ENCODE measurements at regions not wholly inside any gene's neighbourhood (a gene's known extent, or its start where the extent isn't known, plus 50 kb on each side); places are given as distances from the start of the nearest gene placed in this dataset.

- H3K4me3 ChIP-seq (ENCODE audit: low read length) = no peak overlapping the region
- H3K4me1 ChIP-seq (ENCODE audit: control insufficient read depth, insufficient read depth, low read length) = peaks cover 26% of the 10 kb centered on the region
- H3K27me3 ChIP-seq (ENCODE audit: control insufficient read depth, insufficient read depth, low read length) = peaks cover 87% of the 10 kb centered on the region
- H3K36me3 ChIP-seq (ENCODE audit: insufficient read depth, low read length) = no peaks in the 10 kb centered on the region
- H3K4me2 ChIP-seq (ENCODE audit: low read length) = no peak overlapping the region
- no peak overlapping the region for H3K9ac ChIP-seq (ENCODE audit: low read depth, low read length)
- H3K9me3 ChIP-seq (replicated peaks; ENCODE audit: low read length) = no peaks in the 10 kb centered on the region
Observed at GRCh38 chr5:88144219-88145001, 124.2 kb downstream of the TMEM161B start.

DNA sequence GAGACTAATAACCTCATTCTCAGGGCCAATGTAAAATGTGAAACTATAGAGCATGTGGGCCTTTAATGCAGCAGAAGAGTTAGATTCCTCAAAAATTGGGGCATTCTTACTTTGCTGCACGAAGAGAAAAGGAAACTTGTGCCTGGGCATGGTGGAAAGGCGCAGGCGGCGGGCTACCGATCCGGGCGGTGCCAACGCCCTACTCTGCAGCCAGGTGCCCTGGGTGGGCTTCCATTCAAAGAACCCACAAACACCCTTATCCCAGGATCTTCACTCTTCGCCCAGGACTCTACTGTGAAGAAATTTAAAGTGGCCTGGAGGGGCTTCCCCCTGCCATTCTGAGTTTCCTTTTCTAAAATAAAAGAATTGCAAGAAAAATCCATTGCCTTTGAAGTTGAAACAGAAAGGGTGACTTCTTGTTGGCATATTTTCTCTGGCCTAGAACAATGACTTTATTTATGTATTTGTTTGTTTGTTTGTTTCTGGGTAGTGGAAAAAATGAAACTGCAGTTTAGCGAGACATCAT, 124.9 kb downstream of the TMEM161B start:
- Histone ChIP-seq H3K27me3 (ENCODE audit: control insufficient read depth, insufficient read depth, low read length) (peaks cover 87% of the 10 kb centered on the region), H3K4me3 (ENCODE audit: low read length) (peak overlapping the region; percentile 66), H3K9ac (ENCODE audit: low read depth, low read length) (no peak overlapping the region), H3K9me3 (replicated peaks; ENCODE audit: low read length) (no peaks in the 10 kb centered on the region), H3K4me2 (ENCODE audit: low read length) (peak overlapping the region; percentile 85), H3K36me3 (ENCODE audit: insufficient read depth, low read length) (no peaks in the 10 kb centered on the region), H3K4me1 (ENCODE audit: control insufficient read depth, insufficient read depth, low read length) (peaks cover 26% of the 10 kb centered on the region)

DNA sequence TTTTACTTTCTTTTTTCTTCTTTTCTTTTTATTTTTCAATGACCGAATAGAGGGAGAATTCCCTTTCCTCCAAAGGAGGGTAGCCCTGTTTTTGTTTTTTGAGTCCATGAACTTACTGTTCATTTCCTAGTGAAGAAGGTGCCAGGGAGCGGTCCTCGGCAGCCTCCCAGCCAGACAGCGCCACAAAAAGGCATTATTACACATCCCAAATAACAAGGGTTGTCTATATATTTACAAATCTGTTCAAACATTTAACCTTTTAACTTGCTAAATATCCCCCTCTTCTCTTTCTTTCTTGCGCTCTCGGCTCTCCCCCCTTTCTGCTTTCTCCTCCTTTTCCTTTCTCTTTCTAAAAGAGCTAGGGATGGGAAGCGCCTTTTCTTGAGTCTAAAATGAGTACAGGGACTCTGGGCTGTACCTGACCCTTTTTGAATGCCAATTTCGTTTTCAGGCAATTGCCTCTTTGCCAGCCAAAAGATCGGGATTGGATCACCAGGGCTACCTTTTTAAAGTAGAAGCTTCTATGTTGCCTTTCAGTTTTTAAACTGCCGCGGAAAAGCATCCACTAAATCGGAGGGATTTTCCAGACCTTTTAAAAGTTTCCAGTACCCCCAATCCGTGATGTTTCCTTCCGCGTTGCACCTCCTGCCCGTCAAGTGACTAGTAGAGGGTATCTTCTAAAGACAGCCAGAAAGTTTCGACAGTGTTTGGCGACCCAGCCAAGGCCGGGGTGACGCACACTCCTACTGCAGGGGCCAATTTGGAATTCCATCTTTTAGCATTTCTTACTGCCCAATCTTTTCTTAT, 125.6 kb downstream of the TMEM161B start:
- Histone ChIP-seq H3K36me3 (ENCODE audit: insufficient read depth, low read length) (no peaks in the 10 kb centered on the region), H3K4me3 (ENCODE audit: low read length) (peak overlapping the region; percentile 66), H3K4me2 (ENCODE audit: low read length) (peak overlapping the region; percentile 85), H3K4me1 (ENCODE audit: control insufficient read depth, insufficient read depth, low read length) (peaks cover 26% of the 10 kb centered on the region), H3K27me3 (ENCODE audit: control insufficient read depth, insufficient read depth, low read length) (peaks cover 81% of the 10 kb centered on the region), H3K9ac (ENCODE audit: low read depth, low read length) (no peak overlapping the region), H3K9me3 (replicated peaks; ENCODE audit: low read length) (no peaks in the 10 kb centered on the region)

DNA sequence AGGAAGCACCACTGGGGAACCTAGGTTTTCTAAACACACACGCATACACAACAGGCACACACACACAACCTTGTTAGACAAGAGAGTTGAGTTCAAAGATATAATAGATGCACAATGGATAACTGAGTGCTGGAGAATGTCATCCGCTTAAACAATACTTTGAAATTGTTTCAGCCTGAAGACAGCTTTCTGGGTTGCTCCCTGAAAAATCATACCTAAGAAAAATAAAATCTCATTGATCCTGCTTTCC, 126.1 kb downstream of the TMEM161B start:
- Histone ChIP-seq H3K4me1 (ENCODE audit: control insufficient read depth, insufficient read depth, low read length) (peaks cover 26% of the 10 kb centered on the region), H3K27me3 (ENCODE audit: control insufficient read depth, insufficient read depth, low read length) (peaks cover 76% of the 10 kb centered on the region), H3K36me3 (ENCODE audit: insufficient read depth, low read length) (no peaks in the 10 kb centered on the region), H3K4me2 (ENCODE audit: low read length) (peak overlapping the region; percentile 85), H3K9me3 (replicated peaks; ENCODE audit: low read length) (no peaks in the 10 kb centered on the region), H3K4me3 (ENCODE audit: low read length) (peak overlapping the region; percentile 66), H3K9ac (ENCODE audit: low read depth, low read length) (no peak overlapping the region)

DNA sequence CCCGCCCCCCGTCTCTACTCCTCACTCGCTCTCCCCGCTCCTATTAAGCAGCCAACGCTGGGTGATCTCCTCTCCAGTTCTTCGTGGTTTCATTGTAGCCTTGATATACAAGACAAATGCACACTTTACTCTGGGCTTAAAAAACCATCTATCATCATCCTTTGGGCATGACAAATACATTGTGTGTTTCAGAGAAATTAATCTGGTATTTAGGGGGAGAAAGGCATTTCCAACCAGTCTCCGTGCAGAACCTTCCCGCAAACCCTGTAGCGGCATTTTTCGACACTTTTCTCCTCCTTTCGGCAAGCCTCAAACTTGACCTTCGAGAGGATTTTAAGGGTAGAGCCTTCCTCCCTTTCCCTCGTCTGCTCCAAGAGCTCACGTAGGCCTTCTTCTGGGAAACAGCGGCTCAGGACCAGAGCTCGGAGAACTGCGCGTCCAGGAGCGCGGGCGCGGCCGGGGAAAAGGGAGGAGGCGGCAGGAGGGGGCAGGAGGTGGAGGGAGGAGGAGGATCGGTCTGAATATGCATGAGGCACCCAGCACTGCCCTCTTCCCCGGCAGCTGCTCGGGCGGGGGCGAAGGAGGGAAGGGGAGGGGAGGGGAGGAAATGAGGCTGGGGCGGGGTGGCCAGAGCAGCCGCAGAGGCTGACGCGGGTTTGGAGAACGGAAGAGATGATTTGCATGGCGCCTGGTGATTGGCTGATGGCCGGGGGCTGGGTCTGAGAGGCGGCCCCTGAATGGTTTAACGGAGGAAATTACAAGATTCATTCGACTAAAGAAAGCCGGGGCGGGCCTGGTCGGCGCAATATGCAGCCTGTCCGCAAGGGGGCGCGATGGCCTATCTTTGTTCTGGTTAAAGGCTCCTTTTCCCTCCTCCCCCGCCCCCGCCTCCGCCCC, 127.5 kb downstream of the TMEM161B start:
- Histone ChIP-seq H3K9me3 (replicated peaks; ENCODE audit: low read length) (no peaks in the 10 kb centered on the region), H3K4me1 (ENCODE audit: control insufficient read depth, insufficient read depth, low read length) (peaks cover 26% of the 10 kb centered on the region), H3K27me3 (ENCODE audit: control insufficient read depth, insufficient read depth, low read length) (peaks cover 72% of the 10 kb centered on the region), H3K4me3 (ENCODE audit: low read length) (peak overlapping the region; percentile 79), H3K36me3 (ENCODE audit: insufficient read depth, low read length) (no peaks in the 10 kb centered on the region), H3K9ac (ENCODE audit: low read depth, low read length) (peak overlapping the region; percentile 60), H3K4me2 (ENCODE audit: low read length) (peak overlapping the region; percentile 100)

- Histone ChIP-seq H3K9me3 (replicated peaks; ENCODE audit: low read length) (no peaks in the 10 kb centered on the region), H3K36me3 (ENCODE audit: insufficient read depth, low read length) (no peaks in the 10 kb centered on the region), H3K4me2 (ENCODE audit: low read length) (peak overlapping the region; percentile 100), H3K27me3 (ENCODE audit: control insufficient read depth, insufficient read depth, low read length) (peaks cover 67% of the 10 kb centered on the region), H3K4me1 (ENCODE audit: control insufficient read depth, insufficient read depth, low read length) (peaks cover 26% of the 10 kb centered on the region), H3K9ac (ENCODE audit: low read depth, low read length) (peak overlapping the region; percentile 60), H3K4me3 (ENCODE audit: low read length) (peak overlapping the region; percentile 79)
Observed at GRCh38 chr5:88140396-88140855, 128.2 kb downstream of the TMEM161B start.

- peaks cover 4% of the 10 kb centered on the region for H3K27me3 ChIP-seq (ENCODE audit: control insufficient read depth, insufficient read depth, low read length)
- H3K36me3 ChIP-seq (ENCODE audit: insufficient read depth, low read length) = no peaks in the 10 kb centered on the region
- H3K4me3 ChIP-seq (ENCODE audit: low read length) = no peak overlapping the region
- no peak overlapping the region for H3K4me2 ChIP-seq (ENCODE audit: low read length)
- H3K9me3 ChIP-seq (replicated peaks; ENCODE audit: low read length) = no peaks in the 10 kb centered on the region
- no peak overlapping the region for H3K9ac ChIP-seq (ENCODE audit: low read depth, low read length)
- H3K4me1 ChIP-seq (ENCODE audit: control insufficient read depth, insufficient read depth, low read length) = no peaks in the 10 kb centered on the region
Observed at GRCh38 chr5:88130211-88130815, 138.3 kb downstream of the TMEM161B start.

- Histone ChIP-seq H3K4me3 (ENCODE audit: low read length) (no peak overlapping the region), H3K4me2 (ENCODE audit: low read length) (no peak overlapping the region), H3K9me3 (replicated peaks; ENCODE audit: low read length) (no peaks in the 10 kb centered on the region), H3K27me3 (ENCODE audit: control insufficient read depth, insufficient read depth, low read length) (no peaks in the 10 kb centered on the region), H3K9ac (ENCODE audit: low read depth, low read length) (no peak overlapping the region), H3K4me1 (ENCODE audit: control insufficient read depth, insufficient read depth, low read length) (no peaks in the 10 kb centered on the region), H3K36me3 (ENCODE audit: insufficient read depth, low read length) (no peaks in the 10 kb centered on the region)
Observed at GRCh38 chr5:88128813-88129212, 139.8 kb downstream of the TMEM161B start.

DNA sequence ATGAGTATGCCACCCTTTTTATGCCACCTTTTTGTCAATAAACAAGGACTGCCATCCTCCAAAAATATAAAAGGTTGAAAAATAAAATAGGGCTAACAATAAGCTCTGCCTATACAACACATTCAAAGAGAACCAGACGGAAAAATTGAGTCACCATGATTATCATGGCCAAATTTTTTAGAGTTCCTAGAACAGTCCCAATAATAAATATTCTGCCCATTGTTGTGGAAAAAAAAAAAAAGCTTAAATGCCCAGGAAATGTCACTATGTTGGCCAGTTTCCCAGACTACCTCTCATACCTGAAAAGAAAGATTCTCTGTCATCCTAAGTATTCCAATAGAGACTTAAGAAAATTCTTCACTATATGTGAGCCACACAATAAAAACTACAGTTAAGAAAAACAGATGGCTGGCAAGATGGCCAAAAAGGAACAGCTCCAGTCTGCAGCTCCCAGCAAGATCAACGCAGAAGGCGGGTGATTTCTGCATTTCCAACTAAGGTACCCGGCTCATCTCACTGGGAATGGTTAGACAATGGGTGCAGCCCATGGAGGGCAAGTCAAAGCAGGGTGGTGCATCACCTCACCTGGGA, 149.0 kb downstream of the TMEM161B start:
- no peaks in the 10 kb centered on the region for H3K9me3 ChIP-seq (replicated peaks; ENCODE audit: low read length)
- no peak overlapping the region for H3K4me2 ChIP-seq (ENCODE audit: low read length)
- H3K9ac ChIP-seq (ENCODE audit: low read depth, low read length) = no peak overlapping the region
- peaks cover 4% of the 10 kb centered on the region for H3K27me3 ChIP-seq (ENCODE audit: control insufficient read depth, insufficient read depth, low read length)
- H3K4me1 ChIP-seq (ENCODE audit: control insufficient read depth, insufficient read depth, low read length) = no peaks in the 10 kb centered on the region
- no peak overlapping the region for H3K4me3 ChIP-seq (ENCODE audit: low read length)
- H3K36me3 ChIP-seq (ENCODE audit: insufficient read depth, low read length) = no peaks in the 10 kb centered on the region

GRCh38 chr5:88118179-88118578, 150.5 kb downstream of the TMEM161B start:
- H3K4me3 ChIP-seq (ENCODE audit: low read length) = no peak overlapping the region
- H3K36me3 ChIP-seq (ENCODE audit: insufficient read depth, low read length) = no peaks in the 10 kb centered on the region
- no peak overlapping the region for H3K9ac ChIP-seq (ENCODE audit: low read depth, low read length)
- peaks cover 4% of the 10 kb centered on the region for H3K27me3 ChIP-seq (ENCODE audit: control insufficient read depth, insufficient read depth, low read length)
- no peak overlapping the region for H3K4me2 ChIP-seq (ENCODE audit: low read length)
- no peaks in the 10 kb centered on the region for H3K4me1 ChIP-seq (ENCODE audit: control insufficient read depth, insufficient read depth, low read length)
- no peaks in the 10 kb centered on the region for H3K9me3 ChIP-seq (replicated peaks; ENCODE audit: low read length)

Data from skeletal muscle satellite cell (primary cell).